Mammary epithelial cell (primary cell): ENCODE measurements at regions not wholly inside any gene's neighbourhood (a gene's known extent, or its start where the extent isn't known, plus 50 kb on each side); places are given as distances from the start of the nearest gene placed in this dataset.

Experiments used
- EZH2 ChIP-seq: IDR thresholded peaks from 2 replicates; pipeline ENCODE4 v1.6.1; 2012; ENCODE audit warnings: low read length, inconsistent platforms, borderline replicate concordance
- TF ChIP-seq, protein P1 (sequence below), 2 donors: IDR thresholded peaks in 1 of 2; conservative IDR thresholded peaks in 1 of 2; 2 replicates each; pipeline ENCODE4 v1.5.1; 2011 to 2012; ENCODE audit warnings: inconsistent platforms in 2 of 2, low read length in 2 of 2, mild to moderate bottlenecking in 2 of 2, control low read depth in 1 of 2, low read depth in 1 of 2; ENCODE audit not compliant: insufficient read depth in 1 of 2; ENCODE audit errors: extremely low read depth in 1 of 2

- TF ChIP-seq, protein P1, sequence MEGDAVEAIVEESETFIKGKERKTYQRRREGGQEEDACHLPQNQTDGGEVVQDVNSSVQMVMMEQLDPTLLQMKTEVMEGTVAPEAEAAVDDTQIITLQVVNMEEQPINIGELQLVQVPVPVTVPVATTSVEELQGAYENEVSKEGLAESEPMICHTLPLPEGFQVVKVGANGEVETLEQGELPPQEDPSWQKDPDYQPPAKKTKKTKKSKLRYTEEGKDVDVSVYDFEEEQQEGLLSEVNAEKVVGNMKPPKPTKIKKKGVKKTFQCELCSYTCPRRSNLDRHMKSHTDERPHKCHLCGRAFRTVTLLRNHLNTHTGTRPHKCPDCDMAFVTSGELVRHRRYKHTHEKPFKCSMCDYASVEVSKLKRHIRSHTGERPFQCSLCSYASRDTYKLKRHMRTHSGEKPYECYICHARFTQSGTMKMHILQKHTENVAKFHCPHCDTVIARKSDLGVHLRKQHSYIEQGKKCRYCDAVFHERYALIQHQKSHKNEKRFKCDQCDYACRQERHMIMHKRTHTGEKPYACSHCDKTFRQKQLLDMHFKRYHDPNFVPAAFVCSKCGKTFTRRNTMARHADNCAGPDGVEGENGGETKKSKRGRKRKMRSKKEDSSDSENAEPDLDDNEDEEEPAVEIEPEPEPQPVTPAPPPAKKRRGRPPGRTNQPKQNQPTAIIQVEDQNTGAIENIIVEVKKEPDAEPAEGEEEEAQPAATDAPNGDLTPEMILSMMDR (conservative IDR thresholded peaks at IDR 0.05 in 1 of 2, IDR thresholded peaks at IDR 0.05 in 1 of 2; ENCODE audit: extremely low read depth in 1 of 2, insufficient read depth in 1 of 2, low read depth in 1 of 2, low read length in 2 of 2): no peak
- TF ChIP-seq EZH2: no peak
Observed at GRCh38 chr18:55997151-55997561, 409.2 kb upstream of the TCF4 start.
